NB4 (cell line): ENCODE measurements at regions not wholly inside any gene's neighbourhood (a gene's known extent, or its start where the extent isn't known, plus 50 kb on each side); places are given as distances from the start of the nearest gene placed in this dataset.
"Not testable (repeated sequence)": the region's sequence is repeated elsewhere in the genome, so short reads cannot be mapped to it uniquely, and the experiment has no call there.

ENCODE experiments used
- CTCF ChIP-seq: IDR thresholded peaks from one replicate; pipeline ENCODE4 v1.5.1; 2012; ENCODE audit warnings: low read depth, low read length
- MYC ChIP-seq: IDR thresholded peaks from 2 replicates; pipeline ENCODE4 v1.6.1; 2011; ENCODE audit warnings: low read depth, low read length
- POLR2A ChIP-seq: IDR thresholded peaks from 2 replicates; pipeline ENCODE4 v1.6.1; 2011; ENCODE audit warnings: mild to moderate bottlenecking; ENCODE audit not compliant: insufficient read length; ENCODE audit errors: extremely low read depth

GRCh38 chr11:87507722-87508121 lies 470.0 kb downstream of the TMEM135 start:
- TF ChIP-seq CTCF, POLR2A, MYC: not testable (repeated sequence)
